Erythroblast (primary cell): ENCODE measurements at regions not wholly inside any gene's neighbourhood (a gene's known extent, or its start where the extent isn't known, plus 50 kb on each side); places are given as distances from the start of the nearest gene placed in this dataset.

Source experiments
- GATA1 ChIP-seq: IDR thresholded peaks from 2 replicates; pipeline ENCODE4 v1.6.1; 2011; ENCODE audit warnings: low read depth, mild to moderate bottlenecking, control low read depth, low read length, moderate library complexity
- POLR2A ChIP-seq: IDR thresholded peaks from 2 replicates; pipeline ENCODE4 v1.6.1; 2011; ENCODE audit warnings: mild to moderate bottlenecking, low read length

GRCh38 chr5:156241266-156241665 is 85.7 kb upstream of the SGCD start:
- no peak for TF ChIP-seq POLR2A
- TF ChIP-seq GATA1, result no peak
